Stimulated activated CD8-positive, alpha-beta memory T cell treated with anti-CD3 and anti-CD28 coated beads, Interleukin-12 subunit alpha, Interleukin-12 subunit beta, amount 100 ng/mL, for 24 hours (primary cell): ENCODE measurements at regions not wholly inside any gene's neighbourhood (a gene's known extent, or its start where the extent isn't known, plus 50 kb on each side); places are given as distances from the start of the nearest gene placed in this dataset.

Experiments used
- DNase-seq: peaks from one replicate; pipeline ENCODE4 v3.0.0-alpha.2; 2020; ENCODE audit errors: extremely low read depth

DNA sequence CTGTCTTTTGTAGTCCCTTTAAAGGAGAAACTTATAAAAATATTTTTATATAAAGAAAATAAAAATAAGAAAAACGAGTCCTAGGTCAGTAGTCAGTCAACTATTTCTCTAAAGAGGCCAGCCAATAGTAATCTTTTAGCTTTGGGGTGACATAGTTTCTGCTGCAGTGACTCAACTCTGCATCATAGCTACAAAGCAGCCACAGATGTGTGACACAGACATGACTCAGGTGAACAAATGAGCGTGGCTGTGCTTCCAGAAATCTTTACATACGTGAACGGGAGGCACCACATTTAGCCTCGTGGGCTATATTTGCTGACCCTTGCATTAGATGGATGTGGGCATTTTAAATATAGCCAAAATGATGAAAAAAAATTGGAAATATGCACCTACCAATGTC lies 1862.5 kb upstream of the TENM3 start:
- no peak for DNase-seq

DNA sequence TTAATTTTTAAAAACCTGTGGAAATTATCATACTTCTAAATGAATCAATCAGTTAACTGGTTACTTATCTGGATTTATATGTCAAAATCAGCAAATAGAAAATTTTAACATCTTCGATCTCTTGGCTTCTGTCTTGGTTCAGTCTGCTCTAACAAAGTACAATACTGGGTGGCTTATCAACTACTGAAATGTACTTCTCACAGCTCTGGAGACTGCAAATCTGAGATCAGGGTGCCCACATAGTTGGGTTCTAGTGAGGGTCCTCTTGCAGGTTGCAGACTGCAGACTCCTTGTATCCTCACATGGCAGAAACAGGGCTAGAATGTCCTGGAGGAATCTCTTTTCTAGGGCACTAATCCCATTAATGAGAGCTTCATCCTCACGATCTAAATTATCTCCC lies 1851.6 kb upstream of the TENM3 start:
- no peak for DNase-seq

DNA sequence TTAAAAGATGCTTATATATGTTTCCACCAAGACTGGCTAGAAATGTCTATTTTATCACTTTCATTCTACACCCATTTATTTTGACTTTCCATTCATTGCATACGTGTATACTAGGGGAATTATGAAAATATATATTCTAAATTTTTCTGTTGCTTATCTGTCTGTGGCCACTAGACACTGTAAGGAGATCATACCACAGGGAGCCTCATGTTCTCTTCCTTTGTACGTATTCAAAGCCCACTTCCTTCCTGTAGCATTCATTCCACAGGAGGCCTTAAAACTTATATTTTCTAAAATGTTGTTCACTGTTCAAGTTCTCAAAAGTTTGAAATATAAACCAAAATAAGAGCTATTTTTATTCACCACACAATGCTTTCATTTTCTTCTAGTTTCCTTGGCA lies 1848.9 kb upstream of the TENM3 start:
- DNase-seq = no peak

DNA sequence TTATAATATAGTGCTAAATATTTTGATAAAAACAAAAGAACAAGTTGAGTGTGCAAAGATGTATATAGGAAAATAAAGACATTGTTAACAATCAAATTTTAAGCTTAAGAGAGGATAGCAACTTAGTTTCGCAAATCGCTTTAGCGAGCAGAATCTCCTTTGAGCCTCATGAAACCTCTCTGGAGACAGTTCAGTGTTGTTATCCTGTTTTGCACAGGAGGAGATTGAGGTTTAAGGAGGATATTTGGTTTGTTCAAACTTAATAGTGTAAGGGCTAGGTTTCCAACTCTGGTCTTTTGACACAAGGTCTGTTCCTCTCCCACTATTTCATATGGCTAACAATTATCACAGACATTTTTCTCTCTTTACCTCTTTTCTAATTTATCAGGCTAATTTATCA lies 1848.5 kb upstream of the TENM3 start:
- DNase-seq = no peak

DNA sequence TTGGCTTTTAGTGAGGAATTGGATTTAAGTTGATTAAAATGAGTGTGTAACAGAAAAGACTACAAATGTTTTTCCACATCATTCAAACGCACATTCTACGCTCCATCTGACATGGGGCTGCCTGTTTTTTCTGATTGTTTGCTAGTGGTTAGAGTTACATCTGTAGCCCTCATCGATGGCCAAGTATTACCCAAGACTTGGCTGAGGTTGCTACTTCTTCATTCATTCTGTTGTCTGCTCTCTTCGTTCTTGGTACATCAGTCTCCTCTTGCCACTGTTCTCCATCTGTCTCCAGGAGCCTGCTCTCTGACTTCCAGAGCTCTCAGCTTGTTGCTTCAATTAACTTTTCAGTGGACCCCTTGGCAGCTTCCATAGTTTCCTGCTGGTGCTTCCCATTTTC lies 1844.6 kb upstream of the TENM3 start:
- DNase-seq = no peak

DNA sequence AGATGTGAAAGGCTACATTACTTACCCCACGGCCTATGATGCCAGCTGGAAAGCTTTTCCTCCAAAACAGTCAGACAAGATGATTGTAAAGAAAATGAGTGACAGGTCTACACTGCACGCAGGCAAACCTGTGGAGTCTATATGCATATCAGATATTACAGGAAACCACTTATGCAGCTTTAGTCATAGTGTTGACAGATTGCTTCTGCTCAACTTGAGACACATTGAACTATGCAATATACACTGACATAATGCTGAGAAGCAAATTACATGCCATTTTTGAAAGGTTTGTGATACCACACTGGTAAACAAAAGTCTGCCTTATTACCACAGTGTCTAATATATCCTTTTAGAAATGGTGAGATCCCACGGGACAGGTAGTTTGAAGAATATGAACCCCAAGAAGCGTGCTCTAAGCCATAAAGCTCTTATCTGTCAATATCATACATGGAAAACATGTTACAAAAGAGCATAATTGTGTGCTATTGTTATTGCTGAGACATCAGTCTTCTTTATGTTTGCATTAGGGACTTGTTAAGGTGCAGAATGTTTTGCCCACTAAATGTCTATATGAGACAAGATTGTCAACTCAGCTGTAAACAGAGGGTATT lies 1835.8 kb upstream of the TENM3 start:
- DNase-seq = no peak

DNA sequence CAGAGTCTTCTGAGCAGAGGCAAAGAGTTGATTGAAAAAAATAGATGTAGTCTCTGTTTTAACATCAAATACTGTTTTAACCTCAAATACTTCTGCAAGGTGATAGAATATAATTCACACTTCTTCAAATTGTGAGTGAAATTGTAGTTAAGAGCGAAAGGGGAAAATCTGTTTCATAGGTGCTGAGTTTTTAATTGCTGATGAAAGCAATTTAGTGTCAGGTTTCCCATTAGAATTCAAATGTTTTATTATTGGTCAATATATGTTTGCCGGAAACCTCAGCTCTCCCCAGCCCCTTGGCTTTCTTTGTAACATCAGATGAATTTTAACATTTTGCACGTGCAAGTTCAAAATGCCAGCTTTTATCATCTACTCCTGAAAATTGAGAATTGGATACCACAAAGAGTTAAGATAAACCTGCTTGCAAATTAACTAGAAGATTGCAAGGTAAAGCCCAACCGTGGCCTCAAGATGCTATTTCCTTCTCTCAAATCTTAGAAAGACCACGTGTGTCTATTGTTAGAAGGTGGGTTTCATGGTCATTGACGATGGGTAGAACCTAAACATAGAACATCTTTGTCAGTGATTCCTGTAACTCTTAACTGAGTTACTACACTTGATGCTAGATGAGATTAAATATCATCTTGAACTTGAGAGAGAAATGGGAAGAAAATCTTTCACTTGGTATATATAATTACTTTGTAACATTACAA lies 1824.2 kb upstream of the TENM3 start:
- DNase-seq = no peak

DNA sequence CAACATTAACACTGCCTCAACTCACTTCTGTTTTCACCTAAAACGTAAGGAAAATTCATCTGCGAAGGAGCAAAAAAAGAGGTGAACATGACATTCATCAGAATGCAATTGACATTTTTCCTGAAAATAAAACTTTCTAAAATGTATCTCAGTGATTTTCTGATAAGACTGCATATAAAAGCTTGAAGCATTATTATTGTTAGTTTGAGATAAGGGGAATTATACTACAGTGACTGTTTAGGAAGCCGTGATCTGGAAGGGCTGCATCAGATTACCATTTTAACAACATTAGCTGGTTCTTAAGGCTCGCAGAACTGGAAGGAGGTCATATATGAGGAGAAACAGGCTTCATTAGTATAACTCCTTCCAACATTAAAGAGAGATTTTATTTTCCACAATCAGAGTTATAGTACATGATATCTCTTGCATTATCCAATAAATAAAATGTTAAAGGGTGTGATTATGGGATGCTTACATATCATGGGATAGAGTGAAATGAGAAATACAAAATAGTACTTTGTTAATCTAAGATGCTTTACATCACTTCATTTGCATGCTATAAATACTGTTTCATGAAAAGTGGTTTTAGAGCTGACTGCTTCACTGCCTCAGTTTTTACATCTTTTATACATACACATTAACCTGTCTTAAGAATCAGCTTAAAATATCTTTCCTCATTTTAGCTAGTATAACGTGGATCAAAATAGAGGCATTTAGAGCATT lies 1820.1 kb upstream of the TENM3 start:
- no peak for DNase-seq

DNA sequence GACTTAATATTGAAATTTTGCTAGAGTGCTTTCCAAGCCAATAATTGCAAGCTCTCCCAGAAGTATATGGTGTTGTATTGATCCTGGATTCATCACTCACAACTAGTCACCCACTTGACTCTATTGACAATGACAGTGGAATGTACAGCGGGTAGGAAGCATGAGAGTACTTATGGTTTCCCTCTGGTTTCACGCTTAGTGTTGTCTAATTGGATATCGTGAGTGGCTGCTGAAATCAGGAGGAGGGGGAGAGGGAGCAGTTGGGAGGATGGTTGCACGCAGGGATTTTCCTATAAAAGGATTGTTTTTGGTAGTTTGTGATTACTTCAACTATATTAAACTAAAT lies 1819.5 kb upstream of the TENM3 start:
- DNase-seq = no peak

DNA sequence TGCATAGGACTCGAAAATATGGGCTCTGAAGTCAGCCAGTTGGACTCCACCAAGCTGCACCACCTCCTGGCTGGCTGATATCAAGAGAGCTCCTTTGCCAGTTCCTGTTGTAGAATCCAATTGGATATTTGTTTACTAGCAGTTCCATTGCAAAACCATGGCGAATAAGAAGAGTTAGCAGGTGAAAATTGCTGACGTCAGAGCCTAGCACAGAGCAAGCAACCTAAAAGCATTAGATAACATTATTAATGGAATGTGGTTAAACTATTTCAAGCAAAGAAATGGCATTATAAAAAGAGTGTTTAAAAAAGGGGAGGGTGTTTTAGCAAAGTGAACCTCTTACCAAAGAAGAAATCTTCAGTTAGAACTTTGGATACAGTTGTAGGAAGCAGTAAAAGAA lies 1816.3 kb upstream of the TENM3 start:
- DNase-seq = no peak

DNA sequence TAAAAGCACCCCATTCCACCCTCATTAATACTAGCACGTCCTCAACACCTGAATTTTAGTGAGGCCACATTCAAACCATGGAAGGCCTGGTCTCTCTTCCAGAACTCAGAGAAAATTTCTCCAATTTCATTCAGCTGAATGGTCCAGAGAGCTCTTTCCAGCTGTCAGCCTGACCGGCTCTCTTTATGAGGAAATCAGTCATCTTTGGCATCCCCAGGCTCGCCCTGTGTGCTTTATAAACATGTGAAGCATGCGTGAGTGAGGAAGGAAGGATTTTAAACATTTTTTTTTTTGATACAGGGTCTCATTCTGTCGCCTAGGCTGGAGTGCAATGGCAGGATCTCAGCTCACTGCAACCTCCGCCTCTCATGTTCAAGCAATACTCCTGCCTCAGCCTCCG lies 1812.9 kb upstream of the TENM3 start:
- DNase-seq = no peak

DNA sequence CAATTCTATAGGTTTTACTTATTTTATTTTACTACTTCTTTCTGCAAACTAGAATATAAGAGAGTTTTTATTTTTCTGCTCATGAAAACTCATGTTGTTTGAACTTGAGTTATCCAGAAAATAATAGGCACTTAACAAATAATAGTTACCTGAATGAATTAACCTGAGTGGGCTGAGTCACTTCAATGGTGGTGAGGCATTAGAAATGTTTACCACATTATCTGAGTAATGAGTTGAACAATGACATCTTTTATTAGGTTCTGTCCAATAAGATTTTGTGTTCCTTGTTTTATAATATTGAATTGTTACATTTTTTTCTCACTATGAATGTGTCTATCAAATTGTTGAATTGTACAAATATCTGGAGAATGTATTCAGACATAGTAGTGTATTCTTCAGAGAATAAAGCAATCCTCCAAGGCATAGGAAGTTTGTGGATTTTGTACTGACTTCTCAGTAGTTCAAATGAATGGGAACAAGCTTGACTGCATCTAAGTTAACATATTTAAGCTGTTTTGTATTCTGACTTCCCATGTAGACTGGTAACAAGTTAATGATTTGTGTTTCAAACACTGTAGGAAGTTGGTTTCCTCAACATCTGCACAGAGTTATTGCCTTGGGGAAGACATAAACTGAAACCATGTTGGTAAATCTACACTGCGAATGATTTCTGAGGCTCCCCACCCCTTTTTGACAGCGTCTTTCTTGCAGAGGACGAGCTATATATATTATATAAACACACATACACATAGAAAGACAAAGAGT lies 1808.9 kb upstream of the TENM3 start:
- no peak for DNase-seq

DNA sequence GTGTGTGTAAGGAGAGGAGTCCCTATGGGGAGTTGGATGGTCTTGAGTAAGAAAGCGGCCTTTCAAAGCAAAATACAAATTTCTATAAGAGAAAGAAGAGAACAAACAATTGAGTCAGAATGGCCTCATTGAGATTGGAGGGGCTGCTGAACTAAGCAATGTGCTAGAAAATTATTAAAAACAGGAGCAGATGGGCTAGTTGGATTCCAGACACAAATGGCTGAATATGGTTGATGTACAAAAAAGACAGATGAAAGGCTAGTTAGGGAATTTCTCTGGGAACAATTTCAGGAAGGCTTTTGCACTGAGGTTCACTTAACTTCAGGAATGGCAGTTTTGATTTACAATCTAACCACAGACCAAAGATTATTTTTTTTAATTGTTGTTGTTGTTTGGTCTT lies 1806.8 kb upstream of the TENM3 start:
- no peak for DNase-seq

DNA sequence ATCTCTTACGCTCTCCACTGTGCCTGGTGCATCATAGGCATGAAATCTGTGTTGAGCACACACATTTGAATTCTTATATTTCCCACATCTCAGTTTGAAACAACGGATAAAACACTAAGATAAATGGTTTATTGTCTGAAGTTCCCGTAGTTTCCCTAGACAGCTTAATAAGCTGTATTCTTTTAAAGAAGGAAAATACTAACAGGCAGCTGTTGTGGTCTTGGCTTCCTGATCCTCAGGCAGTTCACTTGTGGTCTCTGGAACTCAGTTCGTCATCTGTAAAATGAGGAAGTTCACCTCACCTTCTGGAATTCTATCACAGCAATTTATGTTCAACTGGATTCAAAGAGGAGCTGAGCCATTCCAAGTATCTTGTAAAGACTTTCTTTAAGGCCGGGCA lies 1805.6 kb upstream of the TENM3 start:
- DNase-seq = no peak

DNA sequence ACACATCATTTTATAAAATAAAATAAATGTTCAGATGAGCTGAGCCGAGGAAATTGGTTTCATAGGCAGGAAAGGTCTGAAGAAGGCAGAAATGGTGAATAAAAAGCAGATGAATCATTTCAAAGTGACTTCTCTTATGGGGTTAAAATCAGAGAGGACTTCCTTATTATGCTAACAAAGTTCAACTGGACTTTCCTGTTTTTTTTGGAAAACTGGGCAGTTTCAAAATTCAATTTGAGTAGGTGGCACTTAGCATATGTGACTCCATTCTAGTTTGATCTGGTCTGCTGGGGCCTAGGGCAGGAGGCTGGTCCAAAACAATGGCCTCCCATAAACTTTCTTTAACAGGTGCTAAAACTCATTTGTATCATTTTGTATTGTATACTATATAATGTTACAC lies 1794.9 kb upstream of the TENM3 start:
- no peak for DNase-seq

DNA sequence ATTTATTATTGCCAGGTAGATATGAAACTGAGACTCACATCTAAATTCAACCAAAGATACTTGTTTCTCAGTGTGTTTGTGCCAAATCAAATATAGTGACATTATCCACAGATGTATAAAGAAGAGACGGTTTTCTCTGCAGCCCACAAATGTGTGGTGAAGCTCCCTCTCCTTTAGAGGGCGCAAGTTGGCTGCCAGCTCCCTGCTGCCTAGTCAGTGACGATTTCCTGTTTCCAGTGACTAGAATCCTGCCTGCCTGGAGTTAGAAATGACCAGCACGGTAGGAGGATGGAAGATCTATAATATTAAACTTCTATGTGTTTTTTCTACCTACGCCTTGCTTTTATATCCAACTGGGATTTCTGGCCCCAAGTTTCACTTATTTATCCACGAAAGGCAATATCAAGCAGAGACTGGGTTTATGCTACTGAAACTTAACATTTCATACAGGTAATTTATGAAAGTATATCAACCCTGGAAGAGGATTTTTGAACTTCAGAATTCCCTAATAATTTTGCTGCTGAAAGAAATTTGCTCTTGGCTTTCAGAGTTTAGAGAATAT lies 1793.7 kb upstream of the TENM3 start:
- no peak for DNase-seq

DNA sequence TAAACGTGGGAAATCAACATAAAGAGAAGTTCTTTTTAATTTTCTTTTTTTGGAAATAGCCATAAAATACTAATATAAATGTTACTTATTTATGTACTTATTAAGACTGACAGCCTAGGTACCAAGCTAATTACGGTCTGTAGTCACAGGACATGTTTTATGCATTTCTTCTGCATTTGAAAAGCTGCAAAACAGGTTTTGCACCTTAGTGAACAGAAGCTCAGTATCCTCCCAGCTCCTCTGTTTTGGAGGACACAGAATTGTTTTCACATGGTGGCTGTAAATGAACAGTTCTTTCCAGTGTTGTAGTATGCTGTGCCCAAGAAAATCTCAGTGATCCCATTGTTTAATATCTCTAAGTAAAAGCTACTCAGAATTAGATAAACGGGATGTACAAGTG lies 1788.0 kb upstream of the TENM3 start:
- no peak for DNase-seq

DNA sequence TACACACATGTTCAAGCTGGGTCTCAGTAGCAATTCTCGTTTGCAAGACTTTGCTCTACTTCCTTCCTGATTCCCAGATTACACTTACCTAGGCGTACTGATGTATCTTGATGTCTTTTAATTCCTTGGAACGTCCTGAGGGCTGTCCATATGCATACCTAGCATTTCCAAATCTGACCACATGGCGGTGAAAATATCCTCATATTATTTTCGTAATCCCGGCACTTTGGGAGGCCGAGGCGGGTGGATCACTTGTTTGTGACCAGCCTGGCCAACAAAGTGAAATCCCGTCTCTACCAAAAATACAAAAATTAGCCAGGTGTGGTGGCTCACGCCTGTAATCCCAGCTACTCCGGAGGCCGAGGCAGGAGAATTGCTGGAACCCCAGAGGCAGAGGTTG lies 1786.3 kb upstream of the TENM3 start:
- DNase-seq = no peak

DNA sequence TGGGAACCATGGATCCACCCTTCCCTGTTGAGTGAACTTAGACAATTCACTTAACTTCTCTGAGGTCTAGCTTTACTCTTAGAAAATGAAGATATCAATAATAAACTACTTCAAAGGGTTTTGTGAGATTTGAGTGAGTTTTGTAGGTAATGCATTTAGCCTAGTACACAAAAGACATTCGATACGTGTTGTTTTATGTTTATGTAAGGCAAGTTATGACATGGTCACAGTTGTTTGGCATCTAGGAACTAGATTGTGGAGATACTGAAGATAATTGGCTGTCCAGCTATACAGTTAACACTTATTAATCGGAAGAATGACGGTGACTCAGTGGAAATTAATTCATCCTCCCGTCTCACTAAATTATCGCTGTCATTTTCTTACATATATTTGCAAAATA lies 1781.1 kb upstream of the TENM3 start:
- DNase-seq = no peak

DNA sequence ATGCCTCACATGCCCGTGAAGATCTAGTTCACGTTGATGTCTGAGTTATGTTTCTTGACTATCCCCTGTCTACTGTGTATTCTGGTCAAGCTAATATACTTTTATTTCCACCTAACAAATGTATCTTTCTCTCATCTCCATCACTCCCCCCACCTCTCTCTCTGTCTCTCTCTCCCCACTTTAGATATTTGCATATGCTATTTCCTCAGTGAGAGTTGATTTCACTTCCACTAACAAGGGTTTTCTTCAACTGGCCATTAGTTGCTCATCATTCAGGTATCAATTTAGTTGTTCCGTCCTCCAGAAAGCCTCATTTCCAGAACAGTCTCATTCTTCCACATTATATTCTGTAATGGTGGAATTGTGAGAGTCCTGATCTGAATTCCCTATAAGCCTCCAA lies 1777.8 kb upstream of the TENM3 start:
- DNase-seq = no peak

DNA sequence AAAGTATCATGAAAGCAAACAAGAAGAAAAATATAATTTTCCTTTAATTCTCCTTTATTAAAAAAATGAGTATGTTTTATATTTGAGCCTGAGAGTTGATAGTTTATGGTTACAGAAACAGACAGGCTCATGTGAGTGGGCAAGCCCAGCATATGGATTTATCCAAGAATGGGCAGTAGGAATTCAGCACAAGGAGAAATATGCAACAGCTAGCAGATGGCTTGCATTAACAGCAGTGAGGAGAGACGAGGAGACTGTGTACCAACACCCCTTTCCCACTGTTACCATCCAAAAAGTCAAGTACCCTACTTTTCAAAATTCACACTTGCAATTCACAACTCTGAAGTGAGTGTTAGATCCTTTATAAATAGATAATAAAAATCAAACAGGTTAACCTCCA lies 1760.2 kb upstream of the TENM3 start:
- DNase-seq = no peak

DNA sequence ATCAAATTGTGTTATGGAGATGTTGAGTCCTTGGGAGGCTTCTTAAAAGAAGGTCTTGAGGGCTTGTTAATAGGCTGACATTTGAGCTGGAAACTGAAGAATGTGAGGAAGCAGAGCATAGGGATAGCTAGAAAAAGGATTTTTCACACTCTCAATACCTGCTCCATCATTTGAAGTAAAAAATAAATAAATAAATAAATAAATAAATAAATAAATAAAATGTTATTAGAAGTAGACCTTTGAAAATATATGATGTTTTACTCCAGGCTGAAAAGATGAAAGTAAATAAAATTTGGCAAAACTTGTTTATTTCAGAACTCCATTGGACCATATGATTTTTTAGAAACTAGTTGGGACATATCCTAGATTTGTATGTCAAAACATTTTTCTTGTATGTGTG lies 1757.8 kb upstream of the TENM3 start:
- DNase-seq = no peak
